ENCODE measurements at regions not wholly inside any gene's neighbourhood (a gene's known extent, or its start where the extent isn't known, plus 50 kb on each side); places are given as distances from the start of the nearest gene placed in this dataset.
"Not testable (repeated sequence)": the region's sequence is repeated elsewhere in the genome, so short reads cannot be mapped to it uniquely, and the experiment has no call there.

DNA sequence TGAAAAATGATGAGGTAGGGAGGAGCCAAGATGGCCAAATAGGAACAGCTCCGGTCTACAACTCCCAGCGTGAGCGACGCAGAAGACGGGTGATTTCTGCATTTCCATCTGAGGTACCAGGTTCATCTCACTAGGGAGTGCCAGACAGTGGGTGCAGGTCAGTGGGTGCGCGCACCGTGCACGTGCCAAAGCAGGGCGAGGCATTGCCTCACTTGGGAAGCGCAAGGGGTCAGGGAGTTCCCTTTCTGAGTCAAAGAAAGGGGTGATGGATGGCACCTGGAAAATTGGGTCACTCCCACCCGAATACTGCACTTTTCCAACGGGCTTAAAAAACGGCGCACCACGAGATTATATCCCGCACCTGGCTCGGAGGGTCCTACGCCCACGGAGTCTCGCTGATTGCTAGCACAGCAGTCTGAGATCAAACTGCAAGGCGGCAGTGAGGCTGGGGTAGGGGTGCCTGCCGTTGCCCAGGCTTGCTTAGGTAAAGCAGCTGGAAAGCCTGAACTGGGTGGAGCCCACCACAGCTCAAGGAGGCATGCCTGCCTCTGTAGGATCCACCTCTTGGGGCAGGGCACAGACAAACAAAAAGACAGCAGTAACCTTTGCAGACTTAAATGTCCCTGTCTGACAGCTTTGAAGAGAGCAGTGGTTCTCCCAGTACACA, 230.5 kb downstream of the GOLGA6L6 start:
- ATAC-seq (ENCODE audit: low read depth); H3K18ac ChIP-seq (ENCODE audit: low read depth, low read length); H3K9me3 ChIP-seq (ENCODE audit: control insufficient read depth, insufficient read depth, low read length); H4K91ac ChIP-seq (ENCODE audit: insufficient read depth, low read depth, low read length); dilution Hi-C loops (cut with HindIII; ENCODE audit: low sequenced_read_pairs, unreplicated experiment); H2AK9ac ChIP-seq (replicated peaks; ENCODE audit: low read depth, low read length, poor library complexity); H3K4me2 ChIP-seq (ENCODE audit: low read depth, low read length); H2AFZ ChIP-seq (replicated peaks; ENCODE audit: low read length, poor library complexity); H3K14ac ChIP-seq (replicated peaks; ENCODE audit: low read depth, low read length); H2BK20ac ChIP-seq (ENCODE audit: low read depth, low read length); H3K9me1 ChIP-seq (ENCODE audit: insufficient read depth, low read length); BruUV-seq (replicated peaks); H2AK5ac ChIP-seq (ENCODE audit: low read depth, low read length); H3K9ac ChIP-seq (ENCODE audit: low read depth, low read length); H3K23ac ChIP-seq (ENCODE audit: low read depth, low read length); H3K36me3 ChIP-seq (ENCODE audit: control insufficient read depth, insufficient read depth, low read length); H3K27ac ChIP-seq (ENCODE audit: insufficient read depth, low read length); intact Hi-C loops (cut with micrococcal nuclease); H2BK120ac ChIP-seq (ENCODE audit: low read depth, low read length); H3K27me3 ChIP-seq (ENCODE audit: control insufficient read depth, insufficient read depth, low read length); DNase-seq; CTCF ChIA-PET; H3K4me1 ChIP-seq (ENCODE audit: control insufficient read depth, insufficient read depth, low read length); H4K20me1 ChIP-seq (ENCODE audit: insufficient read depth, low read length); H2BK5ac ChIP-seq (ENCODE audit: low read depth, low read length, poor library complexity, severe bottlenecking); H3K4ac ChIP-seq (ENCODE audit: low read depth, low read length); H4K8ac ChIP-seq (ENCODE audit: low read depth in 2 of 2, low read length in 2 of 2); H4K5ac ChIP-seq (ENCODE audit: low read depth, low read length); H3K4me3 ChIP-seq (ENCODE audit: insufficient read depth, low read depth, low read length); in situ Hi-C loops (cut with MboI; ENCODE audit: low sequenced_read_pairs); H3K79me1 ChIP-seq (ENCODE audit: low read depth in 1 of 2, low read length in 2 of 2); POLR2A ChIA-PET (ENCODE audit: unreplicated experiment); H3K56ac ChIP-seq (ENCODE audit: extremely low read depth, insufficient read depth, low read length); H2BK15ac ChIP-seq (ENCODE audit: low read depth, low read length): not testable (repeated sequence)
- 79% methylated on average over 10 of the region's 23 CpGs; no CpG with 5 or more reads in 1 of the 2 experiments for WGBS, 2 experiments (ENCODE audit: extremely low coverage in 2 of 2, insufficient read length in 1 of 2)
